ENCODE measurements at regions not wholly inside any gene's neighbourhood (a gene's known extent, or its start where the extent isn't known, plus 50 kb on each side); places are given as distances from the start of the nearest gene placed in this dataset.

DNA sequence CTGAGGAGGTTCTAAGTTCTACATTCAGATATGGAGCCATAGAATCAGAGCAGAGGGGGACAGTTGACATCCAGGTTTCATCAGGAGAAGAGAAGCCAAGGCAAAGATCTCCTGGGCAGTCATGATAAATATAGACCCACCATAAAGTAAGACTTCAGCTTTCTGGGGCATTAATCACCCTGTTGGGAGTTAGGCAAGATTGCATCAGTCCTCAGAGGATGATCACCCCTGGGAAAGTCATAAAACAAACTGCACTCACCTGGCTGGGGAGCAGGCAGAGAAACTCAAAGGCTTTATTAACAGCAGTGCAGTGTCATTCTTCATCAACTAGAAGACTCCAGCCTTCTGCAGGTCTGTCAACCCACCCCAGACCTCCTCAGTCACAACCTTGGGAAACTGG lies 301.3 kb upstream of the JARID2 start:
- no peak for TF ChIP-seq CTCF (conservative IDR thresholded peaks at IDR 0.05 in 1 of 2, IDR thresholded peaks at IDR 0.05 in 1 of 2; ENCODE audit: low read depth in 1 of 2, low read length in 2 of 2)
- no peak for TF ChIP-seq EZH2 (IDR thresholded peaks at IDR 0.05; ENCODE audit: low read length, missing control alignments)
